Osteocyte (in vitro differentiated cells): ENCODE measurements at regions not wholly inside any gene's neighbourhood (a gene's known extent, or its start where the extent isn't known, plus 50 kb on each side); places are given as distances from the start of the nearest gene placed in this dataset.

Source experiments
- DNase-seq: peaks from one replicate; pipeline ENCODE4 v3.0.0; 2021; ENCODE audit warnings: mixed read lengths; ENCODE audit not compliant: unreplicated experiment; ENCODE audit errors: extremely low spot score
- H3K27ac Mint-ChIP-seq: one replicate; pipeline ENCODE4 v1.8.0; 2021; ENCODE audit warnings: mild to moderate bottlenecking, mixed read lengths; ENCODE audit not compliant: unreplicated experiment
- H3K27me3 Mint-ChIP-seq: one replicate; pipeline ENCODE4 v1.8.0; 2021; ENCODE audit warnings: mixed read lengths; ENCODE audit not compliant: unreplicated experiment
- H3K36me3 Mint-ChIP-seq: one replicate; pipeline ENCODE4 v1.8.0; 2021; ENCODE audit warnings: mixed read lengths; ENCODE audit not compliant: unreplicated experiment
- H3K4me1 Mint-ChIP-seq: one replicate; pipeline ENCODE4 v1.8.0; 2021; ENCODE audit warnings: mixed read lengths; ENCODE audit not compliant: unreplicated experiment
- H3K4me3 Mint-ChIP-seq: one replicate; pipeline ENCODE4 v1.8.0; 2021; ENCODE audit warnings: mild to moderate bottlenecking, moderate library complexity, mixed read lengths; ENCODE audit not compliant: unreplicated experiment
- H3K9me3 Mint-ChIP-seq: one replicate; pipeline ENCODE4 v1.8.0; 2021; ENCODE audit warnings: mixed read lengths; ENCODE audit not compliant: unreplicated experiment
- CTCF ChIP-seq: fragments of 200-600 bp; sonication (generic); IDR thresholded peaks from 2 replicates; pipeline ENCODE4 v1.5.0; 2021; ENCODE audit warnings: antibody characterized with exemption, mild to moderate bottlenecking, moderate library complexity

GRCh38 chr12:76236640-76237039 is 111.6 kb downstream of the BBS10 start:
- H3K4me3 Mint-ChIP-seq, result no peak overlapping the region
- no peak overlapping the region for H3K27ac Mint-ChIP-seq
- no peaks in the 10 kb centered on the region for H3K36me3 Mint-ChIP-seq
- no peak for TF ChIP-seq CTCF
- no peak for DNase-seq
- no peaks in the 10 kb centered on the region for H3K27me3 Mint-ChIP-seq
- H3K4me1 Mint-ChIP-seq, result no peaks in the 10 kb centered on the region
- H3K9me3 Mint-ChIP-seq, result peaks cover 11% of the 10 kb centered on the region

- no peak overlapping the region for H3K27ac Mint-ChIP-seq
- H3K27me3 Mint-ChIP-seq, result no peaks in the 10 kb centered on the region
- H3K36me3 Mint-ChIP-seq, result no peaks in the 10 kb centered on the region
- no peak for TF ChIP-seq CTCF
- DNase-seq, result no peak
- H3K4me1 Mint-ChIP-seq, result no peaks in the 10 kb centered on the region
- H3K4me3 Mint-ChIP-seq, result no peak overlapping the region
- H3K9me3 Mint-ChIP-seq, result peaks cover 5% of the 10 kb centered on the region
These were observed 113.5 kb downstream of the BBS10 start for GRCh38 chr12:76234741-76235140.

GRCh38 chr12:76232013-76232412 is 116.2 kb downstream of the BBS10 start:
- Mint-ChIP-seq H3K27ac (no peak overlapping the region), H3K9me3 (no peaks in the 10 kb centered on the region), H3K36me3 (no peaks in the 10 kb centered on the region), H3K4me1 (no peaks in the 10 kb centered on the region), H3K4me3 (no peak overlapping the region), H3K27me3 (no peaks in the 10 kb centered on the region)
- DNase-seq, result no peak
- no peak for TF ChIP-seq CTCF

- no peaks in the 10 kb centered on the region for H3K36me3 Mint-ChIP-seq
- H3K4me3 Mint-ChIP-seq, result no peak overlapping the region
- no peaks in the 10 kb centered on the region for H3K9me3 Mint-ChIP-seq
- H3K4me1 Mint-ChIP-seq, result peaks cover 4% of the 10 kb centered on the region
- no peak overlapping the region for H3K27ac Mint-ChIP-seq
- TF ChIP-seq CTCF, result no peak
- DNase-seq, result no peak
- H3K27me3 Mint-ChIP-seq, result no peaks in the 10 kb centered on the region
These were observed 121.3 kb downstream of the BBS10 start for GRCh38 chr12:76226956-76227355.

- no peaks in the 10 kb centered on the region for H3K9me3 Mint-ChIP-seq
- no peaks in the 10 kb centered on the region for H3K36me3 Mint-ChIP-seq
- DNase-seq, result no peak
- no peak for TF ChIP-seq CTCF
- peaks cover 4% of the 10 kb centered on the region for H3K4me1 Mint-ChIP-seq
- H3K27me3 Mint-ChIP-seq, result no peaks in the 10 kb centered on the region
- no peak overlapping the region for H3K27ac Mint-ChIP-seq
- H3K4me3 Mint-ChIP-seq, result no peak overlapping the region
These were observed 121.8 kb downstream of the BBS10 start for GRCh38 chr12:76226397-76226796.
